K562 (cell line): ENCODE measurements at regions not wholly inside any gene's neighbourhood (a gene's known extent, or its start where the extent isn't known, plus 50 kb on each side); places are given as distances from the start of the nearest gene placed in this dataset.

Source experiments
- ZBTB40 ChIP-seq, 2 experiments: fragments of 450-650 bp in 1 of 2; sonication (generic) in 1 of 2; formaldehyde crosslinking in 1 of 2; IDR thresholded peaks; 2 replicates each; pipeline versions ENCODE4 v1.7.1 to v1.9.0; 2016 to 2022; ENCODE audit warnings: inconsistent platforms in 1 of 2, mild to moderate bottlenecking in 1 of 2, missing genetic modification reagents in 1 of 2
- ZBTB8A ChIP-seq: fragments of 450-650 bp; IDR thresholded peaks from 2 replicates; pipeline ENCODE4 v1.6.1; 2018; ENCODE audit warnings: mild to moderate bottlenecking, moderate library complexity; ENCODE audit not compliant: partially characterized antibody
- ZNF431 ChIP-seq: sonication (generic); formaldehyde crosslinking; IDR thresholded peaks from 2 replicates; pipeline ENCODE4 v1.8.0; 2022; ENCODE audit warnings: mild to moderate bottlenecking, missing genetic modification reagents

- TF ChIP-seq ZBTB40 (IDR thresholded peaks at IDR 0.05) (no peak), ZBTB40 (CRISPR knock-in tag; IDR thresholded peaks at IDR 0.05) (no peak), ZBTB8A (no peak), ZNF431 (CRISPR knock-in tag) (no peak)
Observed at GRCh38 chr4:59698041-59698440, 1502.1 kb upstream of the ADGRL3 start (continued).
